Astrocyte of the spinal cord (primary cell): ENCODE measurements at regions not wholly inside any gene's neighbourhood (a gene's known extent, or its start where the extent isn't known, plus 50 kb on each side); places are given as distances from the start of the nearest gene placed in this dataset.

Experiments used
- DNase-seq: peaks from one replicate; pipeline ENCODE4 v3.0.0; 2011; ENCODE audit warnings: low read depth, low spot score
- H3K4me3 ChIP-seq: 2 replicates; pipeline ENCODE4 v1.5.1; 2011; ENCODE audit warnings: low read depth, mild to moderate bottlenecking, low read length, moderate library complexity
- in situ Hi-C: cut with HindIII; loops from 2 replicates; pipeline ENCODE4 v1.10.0; 2017; ENCODE audit warnings: low sequenced_read_pairs
- TF ChIP-seq, protein P1 (sequence below): IDR thresholded peaks from 2 replicates; pipeline ENCODE4 v1.5.1; 2012; ENCODE audit warnings: low read depth, mild to moderate bottlenecking, low read length, inconsistent platforms

DNA sequence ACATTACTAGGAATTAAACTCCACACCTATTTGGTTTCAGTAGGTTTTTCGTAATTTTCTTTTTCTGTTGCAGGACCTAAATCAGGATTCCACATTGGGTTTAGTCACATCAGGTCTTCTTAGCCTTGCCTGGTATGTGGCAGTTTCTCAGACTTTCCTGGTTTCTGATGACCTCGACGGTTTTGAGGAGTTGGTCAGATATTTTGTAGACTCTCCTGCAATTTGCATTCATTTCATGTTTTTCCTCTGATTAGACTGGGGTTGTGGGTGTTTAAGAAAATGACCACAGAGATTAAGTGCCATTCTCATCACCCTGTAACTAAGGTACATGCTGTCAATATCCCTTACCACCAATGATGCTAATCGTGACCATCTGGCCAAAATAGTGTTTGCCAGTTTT lies 97.3 kb upstream of the ST6GAL2 start:
- no peak overlapping the region for H3K4me3 ChIP-seq
- no peak for DNase-seq
- in situ Hi-C loops = no loop called here
- TF ChIP-seq, protein P1, sequence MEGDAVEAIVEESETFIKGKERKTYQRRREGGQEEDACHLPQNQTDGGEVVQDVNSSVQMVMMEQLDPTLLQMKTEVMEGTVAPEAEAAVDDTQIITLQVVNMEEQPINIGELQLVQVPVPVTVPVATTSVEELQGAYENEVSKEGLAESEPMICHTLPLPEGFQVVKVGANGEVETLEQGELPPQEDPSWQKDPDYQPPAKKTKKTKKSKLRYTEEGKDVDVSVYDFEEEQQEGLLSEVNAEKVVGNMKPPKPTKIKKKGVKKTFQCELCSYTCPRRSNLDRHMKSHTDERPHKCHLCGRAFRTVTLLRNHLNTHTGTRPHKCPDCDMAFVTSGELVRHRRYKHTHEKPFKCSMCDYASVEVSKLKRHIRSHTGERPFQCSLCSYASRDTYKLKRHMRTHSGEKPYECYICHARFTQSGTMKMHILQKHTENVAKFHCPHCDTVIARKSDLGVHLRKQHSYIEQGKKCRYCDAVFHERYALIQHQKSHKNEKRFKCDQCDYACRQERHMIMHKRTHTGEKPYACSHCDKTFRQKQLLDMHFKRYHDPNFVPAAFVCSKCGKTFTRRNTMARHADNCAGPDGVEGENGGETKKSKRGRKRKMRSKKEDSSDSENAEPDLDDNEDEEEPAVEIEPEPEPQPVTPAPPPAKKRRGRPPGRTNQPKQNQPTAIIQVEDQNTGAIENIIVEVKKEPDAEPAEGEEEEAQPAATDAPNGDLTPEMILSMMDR = no peak

DNA sequence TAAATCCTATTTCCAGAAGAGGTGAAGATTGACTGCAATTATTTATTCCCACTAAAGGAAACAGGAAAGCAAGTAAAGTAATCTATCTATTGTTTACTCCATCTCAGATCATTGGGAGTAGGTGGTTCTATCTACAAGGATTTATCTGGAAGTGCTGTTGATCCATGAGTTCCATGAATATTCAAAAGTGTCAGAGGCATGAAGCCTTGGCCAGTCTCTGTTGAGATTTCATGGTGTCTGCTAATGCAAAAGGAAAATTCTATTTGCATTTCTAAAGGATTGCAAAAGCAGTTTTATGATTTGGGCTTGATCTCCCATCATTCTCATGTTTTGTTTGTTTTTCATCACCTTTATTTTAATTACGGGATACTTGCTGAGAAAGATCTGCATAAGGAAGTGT lies 102.4 kb upstream of the ST6GAL2 start:
- no peak overlapping the region for H3K4me3 ChIP-seq
- in situ Hi-C loops = no loop called here
- TF ChIP-seq, protein P1 = no peak
- DNase-seq = no peak

DNA sequence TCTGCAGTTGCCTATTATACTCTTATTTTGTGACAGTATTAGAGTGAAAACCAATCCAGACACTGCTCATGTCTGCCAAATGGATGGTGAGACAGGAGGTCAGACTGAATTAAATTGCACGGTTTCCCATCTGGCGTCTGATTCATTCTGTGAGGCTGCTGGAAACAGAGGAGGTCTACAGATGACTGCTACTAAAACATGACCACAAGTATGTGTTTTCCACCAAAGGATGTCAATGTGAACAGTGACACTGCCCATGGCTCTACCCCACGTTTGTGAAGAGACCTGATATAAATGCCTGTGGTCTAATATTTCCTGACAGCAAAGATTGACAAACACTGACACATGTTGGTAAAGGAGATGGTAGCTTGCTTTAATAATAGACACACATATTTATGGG lies 104.3 kb upstream of the ST6GAL2 start:
- no peak overlapping the region for H3K4me3 ChIP-seq
- TF ChIP-seq, protein P1 = no peak
- DNase-seq = peak; percentile 94
- in situ Hi-C loops = no loop called here

DNA sequence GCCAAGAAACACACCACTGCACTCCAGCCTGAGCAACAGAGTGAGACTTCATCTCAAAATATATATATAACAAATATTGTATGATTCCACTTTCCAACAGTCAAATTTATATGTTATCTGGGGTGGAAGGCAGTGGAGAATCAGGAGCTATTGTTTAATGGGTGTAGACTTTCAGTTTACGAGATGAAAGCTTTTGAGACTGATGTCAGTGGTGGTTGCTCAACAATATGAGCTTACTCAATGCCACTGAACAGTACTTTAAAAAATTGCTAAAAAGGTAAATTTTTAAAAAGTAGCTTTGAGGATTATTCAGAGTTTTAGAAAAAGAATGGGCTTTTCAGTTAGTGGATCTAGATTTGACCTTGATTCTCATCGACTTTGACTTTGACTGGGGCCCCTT lies 105.9 kb upstream of the ST6GAL2 start:
- TF ChIP-seq, protein P1 = no peak
- H3K4me3 ChIP-seq = no peak overlapping the region
- no peak for DNase-seq
- in situ Hi-C loops = no loop called here

DNA sequence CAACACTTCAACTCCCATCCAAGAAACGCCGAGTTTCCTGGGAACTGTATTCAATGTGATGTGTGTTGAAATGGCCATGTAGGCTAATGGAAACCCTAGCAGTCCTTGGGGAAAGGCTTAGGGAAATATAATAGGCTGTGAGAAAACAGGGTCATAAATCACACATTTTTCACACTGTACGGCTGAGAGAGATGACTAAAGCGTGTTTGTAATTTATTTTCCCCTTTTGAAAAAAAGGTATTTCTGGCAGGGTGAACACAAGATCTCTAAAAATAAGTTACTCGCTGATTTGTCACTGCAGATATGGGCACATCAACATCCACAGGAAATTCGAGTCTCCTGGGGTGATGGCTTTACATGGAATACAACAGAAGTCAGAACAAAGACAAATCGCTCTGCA lies 109.6 kb upstream of the ST6GAL2 start:
- no peak overlapping the region for H3K4me3 ChIP-seq
- TF ChIP-seq, protein P1 = no peak
- in situ Hi-C loops = no loop called here
- DNase-seq = peak; percentile 53

DNA sequence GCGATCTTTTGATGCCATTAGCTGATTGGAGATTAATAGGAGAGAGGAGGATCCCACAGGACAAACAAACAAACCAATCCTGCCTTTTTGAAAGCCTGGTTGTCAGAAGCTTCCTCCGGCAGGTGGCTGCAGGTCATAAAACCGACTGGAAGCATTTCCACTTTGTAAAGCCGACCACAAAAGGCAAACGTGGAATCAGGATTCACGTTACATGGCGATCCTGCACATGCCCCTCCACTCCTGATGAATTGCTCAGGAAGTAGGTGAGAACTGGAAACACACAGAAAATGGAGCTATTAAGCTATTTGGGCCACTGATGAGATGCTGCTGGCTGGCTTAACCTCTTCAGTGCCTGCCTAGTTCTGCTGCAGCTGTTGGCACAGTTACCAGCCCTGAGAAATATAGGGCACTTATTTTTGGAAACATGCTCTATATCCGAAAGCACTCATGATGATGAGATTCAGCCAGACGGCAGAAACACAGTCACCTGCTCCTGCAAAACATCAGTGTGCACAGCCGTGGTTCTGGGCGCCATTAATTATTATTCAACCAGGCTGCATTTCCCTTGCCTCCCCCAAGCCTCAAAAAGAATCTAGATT lies 110.3 kb upstream of the ST6GAL2 start:
- no peak for DNase-seq
- TF ChIP-seq, protein P1 = no peak

DNA sequence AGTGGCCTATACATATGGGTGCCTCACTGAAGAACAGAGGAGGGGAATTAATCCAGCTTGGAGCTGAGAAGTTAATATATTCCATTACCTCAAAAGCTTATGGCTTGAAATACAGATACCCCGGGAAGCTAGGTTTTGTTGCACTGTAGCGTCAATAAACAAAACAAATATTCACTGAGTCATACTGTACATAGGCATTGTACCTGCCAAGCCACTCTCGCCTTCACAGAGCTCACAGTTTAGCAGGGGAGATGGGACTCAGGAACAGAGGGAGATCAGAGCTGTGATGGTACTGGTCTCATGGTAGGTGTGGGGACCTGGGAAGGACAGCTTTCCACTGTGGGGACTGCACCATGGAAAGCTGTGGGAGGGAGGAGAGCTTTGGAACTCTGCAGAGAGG lies 111.2 kb upstream of the ST6GAL2 start:
- H3K4me3 ChIP-seq = no peak overlapping the region
- in situ Hi-C loops = no loop called here
- TF ChIP-seq, protein P1 = no peak
- no peak for DNase-seq

More for the DNA sequence above, 110.3 kb upstream of the ST6GAL2 start:
- H3K4me3 ChIP-seq = no peak overlapping the region
- in situ Hi-C loops = no loop called here
